ENCODE measurements at regions not wholly inside any gene's neighbourhood (a gene's known extent, or its start where the extent isn't known, plus 50 kb on each side); places are given as distances from the start of the nearest gene placed in this dataset.

GRCh38 chr9:105967248-105967647 lies 272.9 kb downstream of the TMEM38B start:
- no peak for DNase-seq (ENCODE audit: extremely low read depth, low read depth)
- no peak for TF ChIP-seq CTCF (IDR thresholded peaks at IDR 0.05; ENCODE audit: low read depth, low read length)

- DNase-seq (ENCODE audit: extremely low read depth, low read depth), result no peak
- TF ChIP-seq CTCF (IDR thresholded peaks at IDR 0.05; ENCODE audit: low read depth, low read length), result no peak
Measured at GRCh38 chr9:105967797-105968196, 273.5 kb downstream of the TMEM38B start.

- DNase-seq (ENCODE audit: extremely low read depth, low read depth), result no peak
- no peak for TF ChIP-seq CTCF (IDR thresholded peaks at IDR 0.05; ENCODE audit: low read depth, low read length)
Measured at GRCh38 chr9:105968811-105969466, 274.6 kb downstream of the TMEM38B start.

- DNase-seq (ENCODE audit: extremely low read depth, low read depth), result no peak
- TF ChIP-seq CTCF (IDR thresholded peaks at IDR 0.05; ENCODE audit: low read depth, low read length), result no peak
Measured at GRCh38 chr9:105969636-105970035, 275.3 kb downstream of the TMEM38B start.

GRCh38 chr9:105971986-105972385 lies 277.6 kb downstream of the TMEM38B start:
- no peak for DNase-seq (ENCODE audit: extremely low read depth, low read depth)
- TF ChIP-seq CTCF (IDR thresholded peaks at IDR 0.05; ENCODE audit: low read depth, low read length), result no peak

GRCh38 chr9:105972466-105973204 lies 278.3 kb downstream of the TMEM38B start:
- TF ChIP-seq CTCF (IDR thresholded peaks at IDR 0.05; ENCODE audit: low read depth, low read length), result no peak
- DNase-seq (ENCODE audit: extremely low read depth, low read depth), result no peak

GRCh38 chr9:105973951-105974351 lies 279.6 kb downstream of the TMEM38B start:
- DNase-seq (ENCODE audit: extremely low read depth, low read depth), result no peak

More at GRCh38 chr9:105973951-105974351, 279.6 kb downstream of the TMEM38B start:
- TF ChIP-seq CTCF (IDR thresholded peaks at IDR 0.05; ENCODE audit: low read depth, low read length), result no peak
